ENCODE measurements at regions not wholly inside any gene's neighbourhood (a gene's known extent, or its start where the extent isn't known, plus 50 kb on each side); places are given as distances from the start of the nearest gene placed in this dataset.

DNA sequence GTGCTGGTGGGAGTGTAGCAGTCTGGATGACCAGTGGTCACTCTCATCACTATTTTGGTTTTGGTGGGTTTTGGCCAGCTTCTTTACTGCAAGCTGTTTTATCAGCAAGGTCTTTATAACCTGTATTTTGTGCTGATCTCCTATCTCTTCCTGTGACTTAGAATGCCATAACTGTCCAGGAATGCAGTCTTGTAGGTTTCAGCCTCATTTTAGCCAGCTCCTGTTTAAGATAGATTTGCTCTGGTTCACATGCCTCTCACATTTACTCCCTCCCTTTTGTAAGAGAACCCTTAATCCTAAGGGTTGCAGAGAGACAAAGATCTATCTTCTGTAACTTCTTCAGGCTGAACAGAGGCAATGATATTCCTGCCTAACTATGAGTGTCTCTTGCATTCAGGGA lies 51.2 kb upstream of the INHBA start:
- CTCF ChIA-PET = no interaction called here
- POLR2A ChIA-PET = no interaction called here
- DNase-seq = peak in 1 of 2 experiments; percentile 4
- Mint-ChIP-seq H3K4me1 (ENCODE audit: low read depth, unreplicated experiment) (peaks cover 25% of the 10 kb centered on the region), H3K36me3 (ENCODE audit: insufficient read depth, unreplicated experiment) (no peaks in the 10 kb centered on the region), H3K27ac (ENCODE audit: unreplicated experiment) (peak overlapping the region; percentile 17), H3K27me3 (ENCODE audit: insufficient read depth, unreplicated experiment) (no peaks in the 10 kb centered on the region), H3K4me3 (ENCODE audit: unreplicated experiment) (no peak overlapping the region), H3K9me3 (ENCODE audit: unreplicated experiment) (peaks cover 29% of the 10 kb centered on the region)
- peaks cover 44% of the 10 kb centered on the region for H3K4me1 ChIP-seq
- no peaks in the 10 kb centered on the region for H3K36me3 ChIP-seq (ENCODE audit: control insufficient read depth, insufficient read depth, low read length)
- no TSS peak for BruUV-seq (replicated peaks)
- H3K27me3 ChIP-seq (replicated peaks; ENCODE audit: control insufficient read depth, insufficient read depth, low read length) = no peaks in the 10 kb centered on the region
- intact Hi-C loops (cut with micrococcal nuclease; ENCODE audit: unreplicated experiment) = loop anchor here (5.0 kb wide), 1 partner anchor 88 kb away; no protein-coding TSS in a partner anchor
- H3K4me3 ChIP-seq (ENCODE audit: low read depth, low read length) = no peak overlapping the region
- TF ChIP-seq, protein P1, sequence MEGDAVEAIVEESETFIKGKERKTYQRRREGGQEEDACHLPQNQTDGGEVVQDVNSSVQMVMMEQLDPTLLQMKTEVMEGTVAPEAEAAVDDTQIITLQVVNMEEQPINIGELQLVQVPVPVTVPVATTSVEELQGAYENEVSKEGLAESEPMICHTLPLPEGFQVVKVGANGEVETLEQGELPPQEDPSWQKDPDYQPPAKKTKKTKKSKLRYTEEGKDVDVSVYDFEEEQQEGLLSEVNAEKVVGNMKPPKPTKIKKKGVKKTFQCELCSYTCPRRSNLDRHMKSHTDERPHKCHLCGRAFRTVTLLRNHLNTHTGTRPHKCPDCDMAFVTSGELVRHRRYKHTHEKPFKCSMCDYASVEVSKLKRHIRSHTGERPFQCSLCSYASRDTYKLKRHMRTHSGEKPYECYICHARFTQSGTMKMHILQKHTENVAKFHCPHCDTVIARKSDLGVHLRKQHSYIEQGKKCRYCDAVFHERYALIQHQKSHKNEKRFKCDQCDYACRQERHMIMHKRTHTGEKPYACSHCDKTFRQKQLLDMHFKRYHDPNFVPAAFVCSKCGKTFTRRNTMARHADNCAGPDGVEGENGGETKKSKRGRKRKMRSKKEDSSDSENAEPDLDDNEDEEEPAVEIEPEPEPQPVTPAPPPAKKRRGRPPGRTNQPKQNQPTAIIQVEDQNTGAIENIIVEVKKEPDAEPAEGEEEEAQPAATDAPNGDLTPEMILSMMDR (IDR thresholded peaks at IDR 0.05; ENCODE audit: insufficient read depth in 1 of 2, low read depth in 1 of 2, low read length in 1 of 2, severe bottlenecking in 1 of 2, unreplicated experiment in 1 of 2) = no peak
- peaks cover 16% of the 10 kb centered on the region for H3K9me3 ChIP-seq
